B cell (primary cell): ENCODE measurements at regions not wholly inside any gene's neighbourhood (a gene's known extent, or its start where the extent isn't known, plus 50 kb on each side); places are given as distances from the start of the nearest gene placed in this dataset.

Source experiments
- ATAC-seq: fragments of 200-7000 bp; cut with Tn5 transposase; one replicate; pipeline ENCODE4 v1.10.0; 2021; ENCODE audit warnings: low read depth, mild to moderate bottlenecking, moderate number of reproducible peaks, moderate library complexity
- CTCF ChIA-PET: fragments of 350-600 bp; sonication (Branson Sonifier 250); formaldehyde crosslinking; loops from one replicate; lab custom pipeline; 2021; ENCODE audit warnings: antibody characterized with exemption, inconsistent platforms; lab: Charles Lee
- POLR2A ChIA-PET: fragments of 350-600 bp; sonication (Branson Sonifier 250); formaldehyde crosslinking; loops from one replicate; lab custom pipeline; 2021; ENCODE audit warnings: antibody characterized with exemption; lab: Charles Lee
- DNase-seq: peaks from one replicate; pipeline ENCODE4 v3.0.0; 2013
- H2AFZ ChIP-seq: 2 replicates; pipeline ENCODE4 v1.6.1; 2012; ENCODE audit warnings: mild to moderate bottlenecking, low read depth, low read length; ENCODE audit not compliant: insufficient read depth, poor library complexity, severe bottlenecking
- H3K27ac ChIP-seq, 2 donors: 1 replicate in 1 of 2; 2 replicates in 1 of 2; pipeline ENCODE4 v1.5.1; 2012 to 2013; ENCODE audit warnings: low read length in 2 of 2, mild to moderate bottlenecking in 2 of 2, moderate library complexity in 1 of 2
- H3K27me3 ChIP-seq, 4 experiments: fragments of 200-600 bp in 1 of 4; sonication (generic) in 1 of 4; replicated peaks in 1 of 4; 1 replicate in 2 of 4; 2 replicates in 2 of 4; pipeline versions ENCODE4 v1.6.1 to v1.7.0; 2013 to 2016; ENCODE audit warnings: low read length in 3 of 4, mild to moderate bottlenecking in 2 of 4, mixed read lengths in 1 of 4, moderate library complexity in 1 of 4; ENCODE audit not compliant: insufficient read depth in 4 of 4, control insufficient read depth in 3 of 4; ENCODE audit errors: control extremely low read depth in 1 of 4
- H3K36me3 ChIP-seq, 2 experiments: replicated peaks in 1 of 2; 1 replicate in 1 of 2; 2 replicates in 1 of 2; pipeline versions ENCODE4 v1.6.1 to v1.7.1; 2013; ENCODE audit warnings: low read length in 1 of 2; ENCODE audit not compliant: insufficient read depth in 2 of 2, control insufficient read depth in 1 of 2; ENCODE audit errors: control extremely low read depth in 1 of 2, extremely low read depth in 1 of 2
- H3K4me1 ChIP-seq, 2 donors: fragments of 200-600 bp in 1 of 2; sonication (generic) in 1 of 2; 1 replicate in 1 of 2; 2 replicates in 1 of 2; pipeline versions ENCODE4 v1.5.1 to v1.6.1; 2013 to 2017; ENCODE audit warnings: low read length in 2 of 2; ENCODE audit not compliant: control insufficient read depth in 2 of 2, insufficient read depth in 2 of 2
- H3K4me2 ChIP-seq: replicated peaks from 2 replicates; pipeline ENCODE3; 2012; ENCODE audit warnings: mild to moderate bottlenecking, low read depth, low read length; ENCODE audit not compliant: poor library complexity, severe bottlenecking
- H3K4me3 ChIP-seq, 5 experiments: fragments of 200-600 bp in 1 of 5; sonication (generic) in 1 of 5; 1 replicate in 3 of 5; 2 replicates in 2 of 5; pipeline versions ENCODE4 v1.5.1 to v1.7.0; 2011 to 2016; ENCODE audit warnings: low read length in 4 of 5, mild to moderate bottlenecking in 4 of 5, low read depth in 2 of 5, control low read depth in 1 of 5, moderate library complexity in 1 of 5; ENCODE audit not compliant: insufficient read depth in 1 of 5; ENCODE audit errors: control extremely low read depth in 1 of 5, extremely low read depth in 1 of 5
- H3K79me2 ChIP-seq: fragments of 200-600 bp; sonication (generic); one replicate; pipeline ENCODE4 v1.6.0; 2016; ENCODE audit warnings: low read length; ENCODE audit not compliant: control insufficient read depth, insufficient read depth
- H3K9ac ChIP-seq: fragments of 200-600 bp; sonication (generic); 2 replicates; pipeline ENCODE4 v1.6.1; 2017; ENCODE audit warnings: mild to moderate bottlenecking, low read length, moderate library complexity
- H3K9me3 ChIP-seq, 3 donors: one replicate each; pipeline versions ENCODE4 v1.6.1 to v1.7.1; 2013; ENCODE audit warnings: low read length in 2 of 3; ENCODE audit not compliant: control insufficient read depth in 2 of 3, insufficient read depth in 1 of 3; ENCODE audit errors: control extremely low read depth in 1 of 3
- H4K20me1 ChIP-seq: 2 replicates; pipeline ENCODE4 v1.6.0; 2012; ENCODE audit warnings: mild to moderate bottlenecking, low read length; ENCODE audit not compliant: insufficient read depth, control insufficient read depth, poor library complexity, severe bottlenecking
- H3K27ac Mint-ChIP-seq: one replicate; pipeline ENCODE4 v1.8.0; 2021; ENCODE audit warnings: mixed read lengths
- H3K27me3 Mint-ChIP-seq: one replicate; pipeline ENCODE4 v1.8.0; 2021; ENCODE audit warnings: mixed read lengths
- H3K4me1 Mint-ChIP-seq: one replicate; pipeline ENCODE4 v1.8.0; 2021; ENCODE audit warnings: mixed read lengths
- H3K4me3 Mint-ChIP-seq: one replicate; pipeline ENCODE4 v1.8.0; 2021; ENCODE audit warnings: mixed read lengths
- H3K9me3 Mint-ChIP-seq: one replicate; pipeline ENCODE4 v1.8.0; 2022; ENCODE audit warnings: mixed read lengths; ENCODE audit not compliant: insufficient read depth
- CTCF ChIP-seq: fragments of 200-600 bp; IDR thresholded peaks from one replicate; pipeline ENCODE4 v1.8.0; 2022; ENCODE audit warnings: antibody characterized with exemption, mild to moderate bottlenecking
- EZH2 ChIP-seq: IDR thresholded peaks from 2 replicates; pipeline ENCODE4 v1.6.1; 2012; ENCODE audit warnings: borderline replicate concordance, low read depth, mild to moderate bottlenecking, moderate library complexity, low read length; ENCODE audit not compliant: insufficient read depth, poor library complexity, severe bottlenecking
- WGBS: methylation state at CpG from one replicate; pipeline ENCODE4 v1.1.5; 2013; ENCODE audit warnings: missing lambda C conversion rate; ENCODE audit not compliant: insufficient coverage; 5-methylcytosine and 5-hydroxymethylcytosine counted together
- intact Hi-C: fragments of 100-400 bp; cut with micrococcal nuclease; formaldehyde crosslinking; loops from one replicate; pipeline ENCODE4 v1.10.0; 2022

GRCh38 chr3:159739166-159739565, 249.5 kb upstream of the IL12A start:
- ChIA-PET POLR2A (no interaction called here), CTCF (no interaction called here)
- Mint-ChIP-seq H3K27me3 (peaks cover 13% of the 10 kb centered on the region), H3K4me1 (no peaks in the 10 kb centered on the region), H3K9me3 (no peaks in the 10 kb centered on the region), H3K27ac (no peak overlapping the region), H3K4me3 (no peak overlapping the region)
- H3K4me1 ChIP-seq, result no peaks in the 10 kb centered on the region
- DNase-seq (no peak), ATAC-seq (no peak)
- intact Hi-C loops, result no loop called here
- no peaks in the 10 kb centered on the region for H4K20me1 ChIP-seq
- no peak overlapping the region for H3K4me3 ChIP-seq
- WGBS, result no CpG with 5 or more reads among the region's 1 CpG
- no peaks in the 10 kb centered on the region for H3K27me3 ChIP-seq
- H3K4me2 ChIP-seq, result no peak overlapping the region
- no peaks in the 10 kb centered on the region for H3K79me2 ChIP-seq
- H2AFZ ChIP-seq, result no peak overlapping the region
- no peaks in the 10 kb centered on the region for H3K9me3 ChIP-seq
- H3K9ac ChIP-seq, result no peak overlapping the region
- no peaks in the 10 kb centered on the region for H3K36me3 ChIP-seq
- H3K27ac ChIP-seq, result no peak overlapping the region
- TF ChIP-seq CTCF, result no peak
- TF ChIP-seq EZH2, result no peak

DNA sequence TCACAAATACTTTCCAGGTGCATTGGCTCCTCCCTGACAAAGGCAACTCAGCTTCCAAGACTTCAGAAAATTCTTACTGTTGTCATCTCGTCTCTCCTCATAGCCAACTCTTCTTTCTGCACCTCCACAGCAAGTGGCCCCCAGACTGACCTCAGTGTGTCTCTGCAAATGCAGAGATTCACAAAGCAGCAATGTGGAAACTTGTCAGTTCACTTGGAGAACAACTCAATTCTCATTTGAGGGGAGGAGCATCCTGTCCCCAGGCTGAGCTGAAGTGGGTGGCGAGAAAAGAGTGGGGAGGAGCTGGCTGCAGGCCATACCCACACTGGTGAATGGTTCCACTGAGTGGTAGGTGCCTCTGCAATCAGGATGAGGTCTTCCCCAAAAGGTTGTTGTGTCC, 248.7 kb upstream of the IL12A start:
- intact Hi-C loops, result no loop called here
- DNase-seq, result no peak
- no peak overlapping the region for H3K27ac ChIP-seq
- H3K9ac ChIP-seq, result no peak overlapping the region
- POLR2A ChIA-PET, result no interaction called here
- no peaks in the 10 kb centered on the region for H4K20me1 ChIP-seq
- CTCF ChIA-PET, result no interaction called here
- TF ChIP-seq CTCF (no peak), EZH2 (no peak)
- H3K9me3 ChIP-seq, result no peaks in the 10 kb centered on the region
- H3K27me3 Mint-ChIP-seq, result peaks cover 13% of the 10 kb centered on the region
- H3K27me3 ChIP-seq, result no peaks in the 10 kb centered on the region
- H3K4me1 ChIP-seq, result no peaks in the 10 kb centered on the region
- H2AFZ ChIP-seq, result no peak overlapping the region
- H3K36me3 ChIP-seq, result no peaks in the 10 kb centered on the region
- 77% methylated on average over 2 of the region's 2 CpGs for WGBS
- no peak for ATAC-seq
- no peaks in the 10 kb centered on the region for H3K9me3 Mint-ChIP-seq
- H3K4me3 ChIP-seq, result no peak overlapping the region
- no peak overlapping the region for H3K4me3 Mint-ChIP-seq
- H3K4me2 ChIP-seq, result no peak overlapping the region
- H3K79me2 ChIP-seq, result no peaks in the 10 kb centered on the region
- H3K4me1 Mint-ChIP-seq, result no peaks in the 10 kb centered on the region
- H3K27ac Mint-ChIP-seq, result no peak overlapping the region
